ENCODE measurements at regions not wholly inside any gene's neighbourhood (a gene's known extent, or its start where the extent isn't known, plus 50 kb on each side); places are given as distances from the start of the nearest gene placed in this dataset.

GRCh38 chr5:8493176-8493575 lies 624.2 kb downstream of the MTRR start:
- Histone ChIP-seq H3K4me1 (ENCODE audit: control extremely low read depth in 1 of 4, control insufficient read depth in 4 of 4, insufficient read depth in 4 of 4, low read length in 3 of 4) (peaks cover 0 to 7% (median 2%) of the 10 kb centered on the region in 4 experiments), H3K9me3 (ENCODE audit: control extremely low read depth in 1 of 5, control insufficient read depth in 4 of 5, insufficient read depth in 2 of 5, low read depth in 1 of 5, low read length in 4 of 5) (peaks cover 0 to 13% (median 2%) of the 10 kb centered on the region in 5 experiments)
- CTCF ChIA-PET: no interaction called here

GRCh38 chr5:8500426-8500825 lies 631.5 kb downstream of the MTRR start:
- Histone ChIP-seq H3K9me3 (ENCODE audit: control extremely low read depth in 1 of 5, control insufficient read depth in 4 of 5, insufficient read depth in 2 of 5, low read depth in 1 of 5, low read length in 4 of 5) (peaks cover 0 to 2% (median 0%) of the 10 kb centered on the region in 5 experiments), H3K4me1 (ENCODE audit: control extremely low read depth in 1 of 4, control insufficient read depth in 4 of 4, insufficient read depth in 4 of 4, low read length in 3 of 4) (peaks cover 4 to 9% (median 8%) of the 10 kb centered on the region in 4 experiments), H3K27ac (ENCODE audit: insufficient read depth in 1 of 2, low read depth in 1 of 2, low read length in 2 of 2, poor library complexity in 1 of 2, severe bottlenecking in 2 of 2) (no peak overlapping the region), H3K36me3 (ENCODE audit: control insufficient read depth in 4 of 4, insufficient read depth in 4 of 4, low read length in 3 of 4) (no peaks in the 10 kb centered on the region), H3K4me3 (ENCODE audit: control insufficient read depth in 1 of 7, extremely low read depth in 1 of 7, insufficient read depth in 4 of 7, low read depth in 2 of 7, low read length in 6 of 7) (no peak overlapping the region), H3K27me3 (replicated peaks in 2 of 5; ENCODE audit: control insufficient read depth in 4 of 5, insufficient read depth in 5 of 5, low read length in 4 of 5) (no peaks in the 10 kb centered on the region)
- no peak for DNase-seq
- POLR2A ChIA-PET: no interaction called here
- WGBS (ENCODE audit: insufficient coverage): 80% methylated on average over 2 of the region's 3 CpGs
- CTCF ChIA-PET: no interaction called here

More at GRCh38 chr5:8493176-8493575, 624.2 kb downstream of the MTRR start:
- Histone ChIP-seq H3K27me3 (replicated peaks in 2 of 5; ENCODE audit: control insufficient read depth in 4 of 5, insufficient read depth in 5 of 5, low read length in 4 of 5) (no peaks in the 10 kb centered on the region), H3K36me3 (ENCODE audit: control insufficient read depth in 4 of 4, insufficient read depth in 4 of 4, low read length in 3 of 4) (no peaks in the 10 kb centered on the region), H3K4me3 (ENCODE audit: control insufficient read depth in 1 of 7, extremely low read depth in 1 of 7, insufficient read depth in 4 of 7, low read depth in 2 of 7, low read length in 6 of 7) (no peak overlapping the region), H3K27ac (ENCODE audit: insufficient read depth in 1 of 2, low read depth in 1 of 2, low read length in 2 of 2, poor library complexity in 1 of 2, severe bottlenecking in 2 of 2) (no peak overlapping the region)
- DNase-seq: peak in 2 of 3 donors; percentile 36 to 45
- POLR2A ChIA-PET: no interaction called here

DNA sequence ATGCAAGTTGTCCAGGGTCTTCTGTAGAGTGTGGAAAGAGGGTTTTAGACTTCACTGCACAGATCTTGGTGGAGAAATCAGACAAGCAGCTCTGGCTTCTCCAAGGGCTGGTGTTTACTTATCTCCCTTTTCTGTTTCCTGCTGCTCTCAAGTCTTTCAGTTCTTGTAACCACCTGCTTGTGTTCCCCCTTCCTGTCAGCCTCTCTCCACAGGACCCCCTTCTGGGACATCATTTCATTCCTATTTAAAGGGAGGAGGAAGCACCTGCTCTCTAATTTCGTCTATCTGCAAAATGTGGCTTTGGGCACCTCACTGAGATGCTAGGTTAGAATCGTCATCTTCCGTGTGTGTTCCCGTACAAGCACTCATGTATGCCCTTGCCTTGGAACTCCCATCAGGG lies 636.2 kb downstream of the MTRR start:
- H3K4me1 ChIP-seq (ENCODE audit: control extremely low read depth in 1 of 4, control insufficient read depth in 4 of 4, insufficient read depth in 4 of 4, low read length in 3 of 4): peaks cover 6 to 11% (median 9%) of the 10 kb centered on the region in 4 experiments
- ChIA-PET POLR2A (no interaction called here), CTCF (no interaction called here)
- no peak overlapping the region for H3K4me3 ChIP-seq (ENCODE audit: control insufficient read depth in 1 of 7, extremely low read depth in 1 of 7, insufficient read depth in 4 of 7, low read depth in 2 of 7, low read length in 6 of 7)
- 0% methylated on average over 4 of the region's 4 CpGs for WGBS (ENCODE audit: insufficient coverage)
- peak; percentile 17 to 58 (median 49) for DNase-seq
- no peaks in the 10 kb centered on the region for H3K9me3 ChIP-seq (ENCODE audit: control extremely low read depth in 1 of 5, control insufficient read depth in 4 of 5, insufficient read depth in 2 of 5, low read depth in 1 of 5, low read length in 4 of 5)
- H3K36me3 ChIP-seq (ENCODE audit: control insufficient read depth in 4 of 4, insufficient read depth in 4 of 4, low read length in 3 of 4): no peaks in the 10 kb centered on the region
- H3K27me3 ChIP-seq (replicated peaks in 2 of 5; ENCODE audit: control insufficient read depth in 4 of 5, insufficient read depth in 5 of 5, low read length in 4 of 5): no peaks in the 10 kb centered on the region
- H3K27ac ChIP-seq (ENCODE audit: insufficient read depth in 1 of 2, low read depth in 1 of 2, low read length in 2 of 2, poor library complexity in 1 of 2, severe bottlenecking in 2 of 2): no peak overlapping the region

DNA sequence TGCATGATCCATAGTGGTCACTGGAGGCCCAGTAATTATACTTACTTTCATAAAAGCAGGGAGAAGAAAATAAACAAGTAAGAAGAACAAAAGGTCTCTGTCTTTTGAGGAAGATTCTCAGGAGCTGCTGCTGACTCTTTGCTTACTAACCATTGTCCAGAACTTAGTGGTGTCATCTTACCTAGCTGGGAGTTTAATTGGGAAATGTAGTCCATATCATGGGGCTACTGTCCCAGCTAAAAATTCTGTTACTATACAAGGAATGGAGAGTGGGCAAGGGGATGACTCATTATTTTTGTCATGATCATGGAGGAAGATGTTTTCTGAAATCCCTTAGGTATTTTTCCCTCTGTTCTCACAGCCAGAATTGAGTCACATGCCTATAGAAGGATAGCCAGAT lies 639.3 kb downstream of the MTRR start:
- Histone ChIP-seq H3K4me1 (ENCODE audit: control extremely low read depth in 1 of 4, control insufficient read depth in 4 of 4, insufficient read depth in 4 of 4, low read length in 3 of 4) (peaks cover 6 to 11% (median 9%) of the 10 kb centered on the region in 4 experiments), H3K27me3 (replicated peaks in 2 of 5; ENCODE audit: control insufficient read depth in 4 of 5, insufficient read depth in 5 of 5, low read length in 4 of 5) (no peaks in the 10 kb centered on the region), H3K9me3 (ENCODE audit: control extremely low read depth in 1 of 5, control insufficient read depth in 4 of 5, insufficient read depth in 2 of 5, low read depth in 1 of 5, low read length in 4 of 5) (peaks cover 0 to 2% (median 0%) of the 10 kb centered on the region in 5 experiments), H3K4me3 (ENCODE audit: control insufficient read depth in 1 of 7, extremely low read depth in 1 of 7, insufficient read depth in 4 of 7, low read depth in 2 of 7, low read length in 6 of 7) (no peak overlapping the region), H3K27ac (ENCODE audit: insufficient read depth in 1 of 2, low read depth in 1 of 2, low read length in 2 of 2, poor library complexity in 1 of 2, severe bottlenecking in 2 of 2) (no peak overlapping the region), H3K36me3 (ENCODE audit: control insufficient read depth in 4 of 4, insufficient read depth in 4 of 4, low read length in 3 of 4) (no peaks in the 10 kb centered on the region)
- ChIA-PET POLR2A (no interaction called here), CTCF (no interaction called here)
- DNase-seq: no peak

GRCh38 chr5:8516356-8516755 lies 647.4 kb downstream of the MTRR start:
- ChIA-PET POLR2A (interaction anchor here (0.6 kb wide), 1 partner anchor 14 kb away, joined by 3 read pairs; no protein-coding TSS in a partner anchor), CTCF (no interaction called here)
- 100% methylated on average over 1 of the region's 4 CpGs for WGBS (ENCODE audit: insufficient coverage)
- H3K27ac ChIP-seq (ENCODE audit: insufficient read depth in 1 of 2, low read depth in 1 of 2, low read length in 2 of 2, poor library complexity in 1 of 2, severe bottlenecking in 2 of 2): no peak overlapping the region
- no peaks in the 10 kb centered on the region for H3K27me3 ChIP-seq (replicated peaks in 2 of 5; ENCODE audit: control insufficient read depth in 4 of 5, insufficient read depth in 5 of 5, low read length in 4 of 5)
- no peak overlapping the region for H3K4me3 ChIP-seq (ENCODE audit: control insufficient read depth in 1 of 7, extremely low read depth in 1 of 7, insufficient read depth in 4 of 7, low read depth in 2 of 7, low read length in 6 of 7)
- DNase-seq: no peak
- peaks cover 0 to 4% (median 0%) of the 10 kb centered on the region in 5 experiments for H3K9me3 ChIP-seq (ENCODE audit: control extremely low read depth in 1 of 5, control insufficient read depth in 4 of 5, insufficient read depth in 2 of 5, low read depth in 1 of 5, low read length in 4 of 5)
- no peaks in the 10 kb centered on the region for H3K36me3 ChIP-seq (ENCODE audit: control insufficient read depth in 4 of 4, insufficient read depth in 4 of 4, low read length in 3 of 4)
- H3K4me1 ChIP-seq (ENCODE audit: control extremely low read depth in 1 of 4, control insufficient read depth in 4 of 4, insufficient read depth in 4 of 4, low read length in 3 of 4): peaks cover 0 to 8% (median 0%) of the 10 kb centered on the region in 4 experiments

GRCh38 chr5:8517456-8517855 lies 648.5 kb downstream of the MTRR start:
- 25% methylated on average over 2 of the region's 6 CpGs for WGBS (ENCODE audit: insufficient coverage)
- Histone ChIP-seq H3K4me1 (ENCODE audit: control extremely low read depth in 1 of 4, control insufficient read depth in 4 of 4, insufficient read depth in 4 of 4, low read length in 3 of 4) (peaks cover 0 to 8% (median 0%) of the 10 kb centered on the region in 4 experiments), H3K9me3 (ENCODE audit: control extremely low read depth in 1 of 5, control insufficient read depth in 4 of 5, insufficient read depth in 2 of 5, low read depth in 1 of 5, low read length in 4 of 5) (peaks cover 0 to 2% (median 0%) of the 10 kb centered on the region in 5 experiments), H3K27ac (ENCODE audit: insufficient read depth in 1 of 2, low read depth in 1 of 2, low read length in 2 of 2, poor library complexity in 1 of 2, severe bottlenecking in 2 of 2) (no peak overlapping the region), H3K36me3 (ENCODE audit: control insufficient read depth in 4 of 4, insufficient read depth in 4 of 4, low read length in 3 of 4) (no peaks in the 10 kb centered on the region), H3K27me3 (replicated peaks in 2 of 5; ENCODE audit: control insufficient read depth in 4 of 5, insufficient read depth in 5 of 5, low read length in 4 of 5) (no peaks in the 10 kb centered on the region), H3K4me3 (ENCODE audit: control insufficient read depth in 1 of 7, extremely low read depth in 1 of 7, insufficient read depth in 4 of 7, low read depth in 2 of 7, low read length in 6 of 7) (no peak overlapping the region)
- ChIA-PET POLR2A (no interaction called here), CTCF (no interaction called here)
- peak in 2 of 3 donors; percentile 10 to 36 for DNase-seq

- Histone ChIP-seq H3K4me3 (ENCODE audit: control insufficient read depth in 1 of 7, extremely low read depth in 1 of 7, insufficient read depth in 4 of 7, low read depth in 2 of 7, low read length in 6 of 7) (no peak overlapping the region), H3K36me3 (ENCODE audit: control insufficient read depth in 4 of 4, insufficient read depth in 4 of 4, low read length in 3 of 4) (no peaks in the 10 kb centered on the region), H3K27ac (ENCODE audit: insufficient read depth in 1 of 2, low read depth in 1 of 2, low read length in 2 of 2, poor library complexity in 1 of 2, severe bottlenecking in 2 of 2) (no peak overlapping the region), H3K27me3 (replicated peaks in 2 of 5; ENCODE audit: control insufficient read depth in 4 of 5, insufficient read depth in 5 of 5, low read length in 4 of 5) (no peaks in the 10 kb centered on the region), H3K4me1 (ENCODE audit: control extremely low read depth in 1 of 4, control insufficient read depth in 4 of 4, insufficient read depth in 4 of 4, low read length in 3 of 4) (peaks cover 0 to 8% (median 0%) of the 10 kb centered on the region in 4 experiments), H3K9me3 (ENCODE audit: control extremely low read depth in 1 of 5, control insufficient read depth in 4 of 5, insufficient read depth in 2 of 5, low read depth in 1 of 5, low read length in 4 of 5) (peaks cover 0 to 2% (median 0%) of the 10 kb centered on the region in 5 experiments)
- CTCF ChIA-PET: no interaction called here
- 100% methylated on average over 2 of the region's 3 CpGs for WGBS (ENCODE audit: insufficient coverage)
- DNase-seq: no peak
- POLR2A ChIA-PET: no interaction called here
Measured at GRCh38 chr5:8520917-8521316, 652.0 kb downstream of the MTRR start.
